Endothelial cell of umbilical vein (primary cell): ENCODE measurements at regions not wholly inside any gene's neighbourhood (a gene's known extent, or its start where the extent isn't known, plus 50 kb on each side); places are given as distances from the start of the nearest gene placed in this dataset.

Source experiments
- BruUV-seq: library from RNA; stranded (reverse); fragments of 400-500 nt; replicated peaks from 2 replicates; lab custom pipeline; 2021; lab: Mats Ljungman, UMichigan
- CTCF ChIA-PET: fragments of 300-600, 350-600 bp; sonication (Branson Sonifier 250); formaldehyde crosslinking; loops from one replicate; lab custom pipeline; 2021; ENCODE audit warnings: antibody characterized with exemption, inconsistent platforms; lab: Charles Lee
- POLR2A ChIA-PET: fragments of 300-600, 350-600 bp; sonication (Branson Sonifier 250); formaldehyde crosslinking; loops from one replicate; lab custom pipeline; 2021; ENCODE audit warnings: antibody characterized with exemption, inconsistent platforms; lab: Charles Lee
- DNase-seq: peaks from one replicate; pipeline ENCODE4 v3.0.0-alpha.2; 2011; ENCODE audit warnings: low read depth, low spot score
- FAIRE-seq: peaks from 2 replicates; lab custom pipeline; 2011; peaks lifted over from hg19 to GRCh38; lab: Jason Lieb, UNC
- H2AFZ ChIP-seq: 2 replicates; pipeline ENCODE4 v1.6.0; 2012; ENCODE audit warnings: low read depth, low read length, control low read depth, inconsistent platforms
- H3K27ac ChIP-seq: 2 replicates; pipeline ENCODE4 v1.5.1; 2011; ENCODE audit warnings: low read depth, mild to moderate bottlenecking, control low read depth, low read length, moderate library complexity; ENCODE audit not compliant: insufficient read depth
- H3K27me3 ChIP-seq, 2 experiments: 2 replicates each; pipeline versions ENCODE4 v1.6.0 to v1.6.1; 2011; ENCODE audit warnings: low read length in 2 of 2, mixed read lengths in 1 of 2; ENCODE audit not compliant: control insufficient read depth in 2 of 2, insufficient read depth in 2 of 2
- H3K36me3 ChIP-seq, 2 experiments: 2 replicates in 1 of 2; 3 replicates in 1 of 2; pipeline ENCODE4 v1.5.1; 2011; ENCODE audit warnings: low read length in 2 of 2, mild to moderate bottlenecking in 1 of 2, moderate library complexity in 1 of 2; ENCODE audit not compliant: control insufficient read depth in 2 of 2, insufficient read depth in 2 of 2; ENCODE audit errors: extremely low read depth in 1 of 2
- H3K4me1 ChIP-seq: 3 replicates; pipeline ENCODE4 v1.5.1; 2011; ENCODE audit warnings: mild to moderate bottlenecking, low read length; ENCODE audit not compliant: control insufficient read depth, insufficient read depth; ENCODE audit errors: extremely low read depth
- H3K4me2 ChIP-seq: 2 replicates; pipeline ENCODE4 v1.6.1; 2011; ENCODE audit warnings: low read length, control low read depth, mixed read lengths; ENCODE audit not compliant: insufficient read depth
- H3K4me3 ChIP-seq, 3 experiments: fragments of 200-600 bp in 1 of 3; sonication (generic), shearing (Covaris generic) in 1 of 3; replicated peaks in 1 of 3; 2 replicates each; pipeline ENCODE4 v1.5.1; 2011 to 2016; ENCODE audit warnings: control low read depth in 3 of 3, low read length in 3 of 3, mild to moderate bottlenecking in 2 of 3, inconsistent platforms in 1 of 3, low read depth in 1 of 3, moderate library complexity in 1 of 3; ENCODE audit not compliant: insufficient read depth in 1 of 3
- H3K79me2 ChIP-seq: 2 replicates; pipeline ENCODE4 v1.6.0; 2012; ENCODE audit warnings: low read length, inconsistent platforms; ENCODE audit not compliant: control insufficient read depth, insufficient read depth
- H3K9ac ChIP-seq: replicated peaks from 2 replicates; pipeline ENCODE3; 2011; ENCODE audit warnings: low read length, control low read depth; ENCODE audit not compliant: insufficient read depth; ENCODE audit errors: extremely low read depth
- H3K9me1 ChIP-seq: replicated peaks from 3 replicates; pipeline ENCODE4 v1.6.0; 2011; ENCODE audit warnings: mild to moderate bottlenecking, low read length; ENCODE audit not compliant: control insufficient read depth, insufficient read depth; ENCODE audit errors: extremely low read depth
- H3K9me3 ChIP-seq: replicated peaks from 2 replicates; pipeline ENCODE4 v1.5.1; 2012; ENCODE audit warnings: low read length, inconsistent platforms; ENCODE audit not compliant: control insufficient read depth, insufficient read depth
- H4K20me1 ChIP-seq: replicated peaks from 2 replicates; pipeline ENCODE3; 2011; ENCODE audit warnings: mild to moderate bottlenecking, low read length; ENCODE audit not compliant: control insufficient read depth, insufficient read depth; ENCODE audit errors: extremely low read depth
- CTCF ChIP-seq, 2 donors: IDR thresholded peaks; 1 replicate in 1 of 2; 2 replicates in 1 of 2; pipeline ENCODE4 v1.5.1; 2011; ENCODE audit warnings: low read length in 2 of 2, mild to moderate bottlenecking in 2 of 2, moderate library complexity in 2 of 2, control low read depth in 1 of 2, inconsistent platforms in 1 of 2, low read depth in 1 of 2; ENCODE audit not compliant: insufficient read depth in 1 of 2; ENCODE audit errors: extremely low read depth in 1 of 2
- EZH2 ChIP-seq: IDR thresholded peaks from 2 replicates; pipeline ENCODE4 v1.6.1; 2012; ENCODE audit warnings: borderline replicate concordance, low read depth, mild to moderate bottlenecking, moderate library complexity, low read length, inconsistent platforms; ENCODE audit not compliant: severe bottlenecking
- FOS ChIP-seq: IDR thresholded peaks from 2 replicates; pipeline ENCODE4 v1.6.1; 2011; ENCODE audit warnings: mild to moderate bottlenecking, low read length, moderate library complexity, borderline replicate concordance; ENCODE audit not compliant: insufficient read depth
- GATA2 ChIP-seq: IDR thresholded peaks from 2 replicates; pipeline ENCODE4 v1.7.0; 2011; ENCODE audit warnings: low read depth, mild to moderate bottlenecking, moderate library complexity, mixed read lengths, low read length; ENCODE audit not compliant: insufficient read length, insufficient read depth
- JUN ChIP-seq: IDR thresholded peaks from 2 replicates; pipeline ENCODE4 v1.6.1; 2011; ENCODE audit warnings: borderline replicate concordance, low read depth; ENCODE audit not compliant: insufficient read length, insufficient read depth
- MAX ChIP-seq: IDR thresholded peaks from 2 replicates; pipeline ENCODE4 v1.6.1; 2011; ENCODE audit not compliant: insufficient read depth, insufficient read length
- MYC ChIP-seq: IDR thresholded peaks from one replicate; pipeline ENCODE4 v1.6.1; 2011; ENCODE audit warnings: mild to moderate bottlenecking, low read depth, low read length
- POLR2A ChIP-seq: IDR thresholded peaks from 2 replicates; pipeline ENCODE4 v1.6.1; 2012; ENCODE audit warnings: low read depth, mild to moderate bottlenecking, control low read depth, low read length
- POLR2AphosphoS5 ChIP-seq: IDR thresholded peaks from 2 replicates; pipeline ENCODE4 v1.6.1; 2012; ENCODE audit warnings: low read depth, mild to moderate bottlenecking, control low read depth, low read length, moderate library complexity; ENCODE audit not compliant: insufficient read depth
- dilution Hi-C: fragments of 300-500 bp; cut with MboI; formaldehyde crosslinking; loops from one replicate; pipeline ENCODE4 v1.15.0; 2019; ENCODE audit warnings: low sequenced_read_pairs; ENCODE audit not compliant: extremely low pct_ligation_motif_present
- intact Hi-C: fragments of 100-400 bp; cut with micrococcal nuclease; formaldehyde crosslinking; loops from one replicate; pipeline ENCODE4 v1.10.0; 2022

GRCh38 chr6:14326774-14327173 lies 209.2 kb downstream of the CD83 start:
- no peaks in the 10 kb centered on the region for H3K36me3 ChIP-seq
- peaks cover 4% of the 10 kb centered on the region for H3K9me3 ChIP-seq
- no peak overlapping the region for H3K9ac ChIP-seq
- H3K4me3 ChIP-seq: no peak overlapping the region
- no peaks in the 10 kb centered on the region for H3K79me2 ChIP-seq
- no peak for DNase-seq
- intact Hi-C loops (no loop called here), dilution Hi-C loops (no loop called here)
- H3K4me1 ChIP-seq: no peaks in the 10 kb centered on the region
- no peak overlapping the region for H3K4me2 ChIP-seq
- BruUV-seq: no TSS peak
- ChIA-PET CTCF (no interaction called here), POLR2A (no interaction called here)
- H3K27me3 ChIP-seq: no peaks in the 10 kb centered on the region
- H3K27ac ChIP-seq: no peak overlapping the region
- no peaks in the 10 kb centered on the region for H4K20me1 ChIP-seq
- TF ChIP-seq FOS (no peak), POLR2A (no peak), MYC (no peak), EZH2 (no peak), GATA2 (no peak), POLR2AphosphoS5 (no peak), MAX (no peak), CTCF (IDR thresholded peaks at IDR 0.05; ENCODE audit: extremely low read depth in 1 of 2, insufficient read depth in 1 of 2, low read depth in 1 of 2, low read length in 2 of 2) (no peak), JUN (no peak)
- no peak for FAIRE-seq
- H3K9me1 ChIP-seq: no peaks in the 10 kb centered on the region
- no peak overlapping the region for H2AFZ ChIP-seq
